Naive thymus-derived CD4-positive, alpha-beta T cell (primary cell): ENCODE measurements at regions not wholly inside any gene's neighbourhood (a gene's known extent, or its start where the extent isn't known, plus 50 kb on each side); places are given as distances from the start of the nearest gene placed in this dataset.
"Not testable (repeated sequence)": the region's sequence is repeated elsewhere in the genome, so short reads cannot be mapped to it uniquely, and the experiment has no call there.

Experiments
- ATAC-seq: fragments of 150-1000 bp; cut with Tn5 transposase; 2 replicates; pipeline ENCODE4 v1.10.0; 2021; ENCODE audit warnings: mild to moderate bottlenecking, moderate library complexity
- CTCF ChIA-PET: fragments of 350-600 bp; sonication (Branson Sonifier 250); formaldehyde crosslinking; loops from one replicate; lab custom pipeline; 2021; ENCODE audit warnings: antibody characterized with exemption; lab: Charles Lee
- POLR2A ChIA-PET: fragments of 350-600 bp; sonication (Branson Sonifier 250); formaldehyde crosslinking; loops from one replicate; lab custom pipeline; 2021; ENCODE audit warnings: antibody characterized with exemption, inconsistent platforms; lab: Charles Lee
- DNase-seq, 9 donors: peaks; one replicate each; pipeline versions ENCODE4 v3.0.0 to v3.0.0-alpha.2; 2020 to 2022; ENCODE audit warnings: mixed read lengths in 1 of 9
- H3K27ac ChIP-seq: one replicate; pipeline ENCODE4 v1.7.0; 2013; ENCODE audit warnings: mild to moderate bottlenecking, low read depth, low read length, moderate library complexity
- H3K27me3 ChIP-seq, 2 donors: one replicate each; pipeline ENCODE4 v1.7.0; 2013; ENCODE audit warnings: low read length in 2 of 2, mild to moderate bottlenecking in 2 of 2, moderate library complexity in 2 of 2; ENCODE audit not compliant: control insufficient read depth in 2 of 2, insufficient read depth in 2 of 2
- H3K36me3 ChIP-seq, 3 experiments: 1 replicate in 2 of 3; 2 replicates in 1 of 3; pipeline ENCODE4 v1.7.0; 2013; ENCODE audit warnings: low read length in 3 of 3, mild to moderate bottlenecking in 3 of 3, moderate library complexity in 1 of 3; ENCODE audit not compliant: insufficient read depth in 3 of 3, control insufficient read depth in 2 of 3
- H3K4me1 ChIP-seq, 2 donors: one replicate each; pipeline ENCODE4 v1.7.0; 2013; ENCODE audit warnings: low read length in 2 of 2, mild to moderate bottlenecking in 2 of 2, moderate library complexity in 1 of 2; ENCODE audit not compliant: control insufficient read depth in 2 of 2, insufficient read depth in 2 of 2
- H3K4me3 ChIP-seq: 2 replicates; pipeline ENCODE4 v1.7.0; 2013; ENCODE audit warnings: mild to moderate bottlenecking, low read length
- H3K9me3 ChIP-seq, 3 experiments: 1 replicate in 2 of 3; 2 replicates in 1 of 3; pipeline ENCODE4 v1.7.0; 2013; ENCODE audit warnings: low read length in 3 of 3; ENCODE audit not compliant: control insufficient read depth in 2 of 3
- H3K27ac Mint-ChIP-seq, 9 donors: one replicate each; pipeline ENCODE4 v1.8.0; 2020 to 2022; ENCODE audit warnings: mixed read lengths in 9 of 9, mild to moderate bottlenecking in 8 of 9, moderate library complexity in 5 of 9, inconsistent platforms in 2 of 9
- H3K27me3 Mint-ChIP-seq, 5 donors: one replicate each; pipeline ENCODE4 v1.8.0; 2021 to 2022; ENCODE audit warnings: mixed read lengths in 5 of 5, mild to moderate bottlenecking in 1 of 5
- H3K36me3 Mint-ChIP-seq, 5 donors: one replicate each; pipeline ENCODE4 v1.8.0; 2020 to 2022; ENCODE audit warnings: mixed read lengths in 5 of 5, mild to moderate bottlenecking in 3 of 5, inconsistent platforms in 1 of 5
- H3K4me1 Mint-ChIP-seq, 7 donors: one replicate each; pipeline ENCODE4 v1.8.0; 2020 to 2022; ENCODE audit warnings: mixed read lengths in 7 of 7, mild to moderate bottlenecking in 3 of 7, inconsistent platforms in 1 of 7
- H3K4me3 Mint-ChIP-seq, 10 donors: one replicate each; pipeline ENCODE4 v1.8.0; 2020 to 2022; ENCODE audit warnings: mild to moderate bottlenecking in 10 of 10, mixed read lengths in 10 of 10, moderate library complexity in 6 of 10, inconsistent platforms in 2 of 10
- H3K9me3 Mint-ChIP-seq, 11 donors: one replicate each; pipeline ENCODE4 v1.8.0; 2020 to 2022; ENCODE audit warnings: mixed read lengths in 11 of 11, mild to moderate bottlenecking in 4 of 11, inconsistent platforms in 1 of 11, moderate library complexity in 1 of 11
- intact Hi-C, 2 donors: fragments of 100-400 bp; cut with micrococcal nuclease; formaldehyde crosslinking; loops; one replicate each; pipeline ENCODE4 v1.15.1; 2023

GRCh38 chr2:142495141-142495540 lies 364.3 kb upstream of the LRP1B start:
- Histone ChIP-seq H3K36me3 (no peaks in the 10 kb centered on the region), H3K4me1 (no peaks in the 10 kb centered on the region), H3K27me3 (no peaks in the 10 kb centered on the region), H3K9me3 (no peaks in the 10 kb centered on the region), H3K4me3 (no peak overlapping the region), H3K27ac (no peak overlapping the region)
- H3K9me3 Mint-ChIP-seq: peaks cover 0 to 10% (median 2%) of the 10 kb centered on the region in 11 donors
- no peak overlapping the region for H3K4me3 Mint-ChIP-seq
- H3K4me1 Mint-ChIP-seq: no peaks in the 10 kb centered on the region
- ChIA-PET CTCF (no interaction called here), POLR2A (no interaction called here)
- H3K27me3 Mint-ChIP-seq: no peaks in the 10 kb centered on the region
- DNase-seq (no peak), ATAC-seq (no peak)
- no peaks in the 10 kb centered on the region for H3K36me3 Mint-ChIP-seq
- H3K27ac Mint-ChIP-seq: no peak overlapping the region
- intact Hi-C loops: no loop called here

GRCh38 chr2:142489631-142490030 lies 358.8 kb upstream of the LRP1B start:
- H3K36me3 Mint-ChIP-seq, CTCF ChIA-PET, intact Hi-C loops, H3K4me1 ChIP-seq, H3K27me3 ChIP-seq, POLR2A ChIA-PET, H3K4me3 ChIP-seq, H3K27ac Mint-ChIP-seq, H3K4me1 Mint-ChIP-seq, H3K27me3 Mint-ChIP-seq, ATAC-seq, H3K36me3 ChIP-seq, H3K9me3 ChIP-seq, H3K27ac ChIP-seq, DNase-seq, H3K4me3 Mint-ChIP-seq: not testable (repeated sequence)
- H3K9me3 Mint-ChIP-seq: peaks cover 0 to 12% (median 4%) of the 10 kb centered on the region in 11 donors

DNA sequence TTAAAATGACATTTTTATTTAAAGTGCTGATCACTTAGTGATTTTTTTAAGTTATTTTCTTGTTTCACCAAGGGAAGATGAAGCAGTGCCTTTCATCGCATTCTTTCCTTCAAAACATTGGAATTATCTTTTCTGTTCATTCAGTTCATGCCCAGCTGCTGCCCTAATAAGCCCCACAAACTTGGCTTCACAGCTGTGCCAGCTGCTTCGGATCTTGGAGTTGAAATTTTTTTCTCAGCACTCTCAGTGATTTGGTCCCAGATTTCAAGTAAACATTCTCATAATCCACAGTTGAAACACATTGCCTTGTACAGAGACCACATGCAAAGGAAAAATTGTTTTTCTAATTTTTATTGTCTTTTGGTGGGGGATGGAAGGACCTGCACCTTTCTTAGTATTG lies 353.3 kb upstream of the LRP1B start:
- Mint-ChIP-seq H3K4me3 (no peak overlapping the region), H3K9me3 (peaks cover 0 to 11% (median 0%) of the 10 kb centered on the region in 11 donors), H3K4me1 (no peaks in the 10 kb centered on the region), H3K27me3 (no peaks in the 10 kb centered on the region), H3K36me3 (no peaks in the 10 kb centered on the region), H3K27ac (no peak overlapping the region)
- H3K9me3 ChIP-seq: no peaks in the 10 kb centered on the region
- CTCF ChIA-PET: no interaction called here
- no peak for DNase-seq
- POLR2A ChIA-PET: no interaction called here
- no peaks in the 10 kb centered on the region for H3K4me1 ChIP-seq
- H3K36me3 ChIP-seq: no peaks in the 10 kb centered on the region
- H3K27ac ChIP-seq: no peak overlapping the region
- intact Hi-C loops: no loop called here
- ATAC-seq: no peak
- H3K27me3 ChIP-seq: no peaks in the 10 kb centered on the region
- no peak overlapping the region for H3K4me3 ChIP-seq

GRCh38 chr2:142483653-142484052 lies 352.8 kb upstream of the LRP1B start:
- no peaks in the 10 kb centered on the region for H3K27me3 Mint-ChIP-seq
- no peaks in the 10 kb centered on the region for H3K4me1 Mint-ChIP-seq
- ChIA-PET CTCF (no interaction called here), POLR2A (no interaction called here)
- no peaks in the 10 kb centered on the region for H3K9me3 ChIP-seq
- H3K36me3 ChIP-seq: no peaks in the 10 kb centered on the region
- H3K4me3 Mint-ChIP-seq: no peak overlapping the region
- intact Hi-C loops: no loop called here
- no peak overlapping the region for H3K4me3 ChIP-seq
- DNase-seq (no peak), ATAC-seq (no peak)
- H3K27ac ChIP-seq: no peak overlapping the region
- peaks cover 0 to 11% (median 0%) of the 10 kb centered on the region in 11 donors for H3K9me3 Mint-ChIP-seq
- no peak overlapping the region for H3K27ac Mint-ChIP-seq
- H3K4me1 ChIP-seq: no peaks in the 10 kb centered on the region
- H3K36me3 Mint-ChIP-seq: no peaks in the 10 kb centered on the region
- H3K27me3 ChIP-seq: no peaks in the 10 kb centered on the region

- no peaks in the 10 kb centered on the region for H3K36me3 ChIP-seq
- no peak overlapping the region for H3K4me3 ChIP-seq
- CTCF ChIA-PET: no interaction called here
- H3K9me3 Mint-ChIP-seq: peaks cover 0 to 9% (median 4%) of the 10 kb centered on the region in 11 donors
- ATAC-seq: no peak
- POLR2A ChIA-PET: no interaction called here
- H3K4me1 Mint-ChIP-seq: no peaks in the 10 kb centered on the region
- H3K27ac ChIP-seq: no peak overlapping the region
- H3K27me3 Mint-ChIP-seq: no peaks in the 10 kb centered on the region
- H3K4me3 Mint-ChIP-seq: no peak overlapping the region
- H3K27ac Mint-ChIP-seq: no peak overlapping the region
- intact Hi-C loops: no loop called here
- no peak for DNase-seq
- H3K4me1 ChIP-seq: no peaks in the 10 kb centered on the region
- no peaks in the 10 kb centered on the region for H3K9me3 ChIP-seq
- no peaks in the 10 kb centered on the region for H3K36me3 Mint-ChIP-seq
- no peaks in the 10 kb centered on the region for H3K27me3 ChIP-seq
Measured at GRCh38 chr2:142478206-142478605, 347.4 kb upstream of the LRP1B start.

DNA sequence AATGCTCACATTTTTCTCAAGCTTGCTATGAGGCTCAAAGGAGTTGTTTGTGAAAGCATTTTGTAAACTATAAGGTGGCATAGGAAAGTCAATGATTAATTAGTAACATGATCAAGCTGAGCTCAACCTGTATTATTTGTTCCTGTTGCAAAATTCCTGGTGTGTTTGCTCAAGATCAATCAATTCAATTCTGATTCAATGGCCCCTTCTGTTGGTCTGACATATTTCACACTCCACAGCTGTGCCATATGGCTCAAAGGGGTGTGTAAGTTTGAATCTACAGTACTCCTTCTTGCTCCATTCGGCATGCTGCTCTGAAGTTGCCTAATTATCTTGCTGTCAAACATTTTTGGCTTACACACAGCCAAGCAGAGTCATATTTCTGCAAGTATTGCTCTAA lies 341.6 kb upstream of the LRP1B start:
- Histone ChIP-seq H3K36me3 (no peaks in the 10 kb centered on the region), H3K27ac (no peak overlapping the region), H3K4me3 (no peak overlapping the region), H3K4me1 (no peaks in the 10 kb centered on the region), H3K9me3 (no peaks in the 10 kb centered on the region), H3K27me3 (no peaks in the 10 kb centered on the region)
- Mint-ChIP-seq H3K4me3 (no peak overlapping the region), H3K9me3 (peaks cover 0 to 19% (median 3%) of the 10 kb centered on the region in 11 donors), H3K27ac (no peak overlapping the region), H3K36me3 (no peaks in the 10 kb centered on the region), H3K4me1 (no peaks in the 10 kb centered on the region), H3K27me3 (no peaks in the 10 kb centered on the region)
- POLR2A ChIA-PET: no interaction called here
- no peak for ATAC-seq
- CTCF ChIA-PET: no interaction called here
- no peak for DNase-seq
- intact Hi-C loops: no loop called here

- Histone ChIP-seq H3K4me3 (no peak overlapping the region), H3K9me3 (no peaks in the 10 kb centered on the region), H3K27ac (no peak overlapping the region), H3K36me3 (no peaks in the 10 kb centered on the region), H3K27me3 (no peaks in the 10 kb centered on the region), H3K4me1 (no peaks in the 10 kb centered on the region)
- H3K9me3 Mint-ChIP-seq: peaks cover 0 to 21% (median 3%) of the 10 kb centered on the region in 11 donors
- ATAC-seq: no peak
- H3K27me3 Mint-ChIP-seq: no peaks in the 10 kb centered on the region
- peaks cover 0 to 3% (median 0%) of the 10 kb centered on the region in 5 donors for H3K36me3 Mint-ChIP-seq
- CTCF ChIA-PET: no interaction called here
- POLR2A ChIA-PET: no interaction called here
- no peak overlapping the region for H3K4me3 Mint-ChIP-seq
- no peaks in the 10 kb centered on the region for H3K4me1 Mint-ChIP-seq
- DNase-seq: no peak
- H3K27ac Mint-ChIP-seq: no peak overlapping the region
- intact Hi-C loops: no loop called here
Measured at GRCh38 chr2:142467321-142467720, 336.5 kb upstream of the LRP1B start.
